C4-2B (cell line): ENCODE measurements at regions not wholly inside any gene's neighbourhood (a gene's known extent, or its start where the extent isn't known, plus 50 kb on each side); places are given as distances from the start of the nearest gene placed in this dataset.

ENCODE experiments used
- ZFX ChIP-seq: fragments of 450-650 bp; IDR thresholded peaks from 2 replicates; pipeline ENCODE4 v1.6.1; 2017
- TF ChIP-seq, protein P1 (sequence below): fragments of 450-650 bp; conservative IDR thresholded peaks from 2 replicates; pipeline ENCODE4 v1.5.1; 2017; ENCODE audit warnings: mild to moderate bottlenecking

DNA sequence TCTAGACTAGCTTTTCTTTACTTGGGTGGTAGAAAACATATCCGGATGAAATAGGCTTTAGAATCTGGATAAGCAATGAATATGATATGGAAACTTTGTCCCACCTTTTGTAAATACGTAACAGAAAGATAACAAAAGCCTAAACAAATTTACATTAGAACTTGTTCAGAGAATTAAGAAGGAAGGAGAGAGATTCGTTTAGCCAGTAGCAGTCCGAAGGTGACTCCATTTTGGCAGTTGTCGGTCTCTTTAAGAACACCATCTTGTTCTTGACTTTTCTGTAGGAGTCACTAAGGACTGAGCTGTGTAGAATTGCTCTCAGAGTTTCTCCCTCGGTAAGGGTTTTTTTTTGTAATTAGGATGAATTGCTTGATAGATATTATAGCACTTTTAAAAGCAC, 475.1 kb downstream of the PCNX1 start:
- TF ChIP-seq, protein P1, sequence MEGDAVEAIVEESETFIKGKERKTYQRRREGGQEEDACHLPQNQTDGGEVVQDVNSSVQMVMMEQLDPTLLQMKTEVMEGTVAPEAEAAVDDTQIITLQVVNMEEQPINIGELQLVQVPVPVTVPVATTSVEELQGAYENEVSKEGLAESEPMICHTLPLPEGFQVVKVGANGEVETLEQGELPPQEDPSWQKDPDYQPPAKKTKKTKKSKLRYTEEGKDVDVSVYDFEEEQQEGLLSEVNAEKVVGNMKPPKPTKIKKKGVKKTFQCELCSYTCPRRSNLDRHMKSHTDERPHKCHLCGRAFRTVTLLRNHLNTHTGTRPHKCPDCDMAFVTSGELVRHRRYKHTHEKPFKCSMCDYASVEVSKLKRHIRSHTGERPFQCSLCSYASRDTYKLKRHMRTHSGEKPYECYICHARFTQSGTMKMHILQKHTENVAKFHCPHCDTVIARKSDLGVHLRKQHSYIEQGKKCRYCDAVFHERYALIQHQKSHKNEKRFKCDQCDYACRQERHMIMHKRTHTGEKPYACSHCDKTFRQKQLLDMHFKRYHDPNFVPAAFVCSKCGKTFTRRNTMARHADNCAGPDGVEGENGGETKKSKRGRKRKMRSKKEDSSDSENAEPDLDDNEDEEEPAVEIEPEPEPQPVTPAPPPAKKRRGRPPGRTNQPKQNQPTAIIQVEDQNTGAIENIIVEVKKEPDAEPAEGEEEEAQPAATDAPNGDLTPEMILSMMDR: no peak
- TF ChIP-seq ZFX: no peak
